HepG2 (cell line): ENCODE measurements at regions not wholly inside any gene's neighbourhood (a gene's known extent, or its start where the extent isn't known, plus 50 kb on each side); places are given as distances from the start of the nearest gene placed in this dataset.

ENCODE experiments used
- ATF6 ChIP-seq: sonication (generic); formaldehyde crosslinking; conservative IDR thresholded peaks from 2 replicates; pipeline ENCODE4 v1.4.0; 2020; ENCODE audit warnings: missing genetic modification reagents
- CERS6 ChIP-seq: sonication (generic); formaldehyde crosslinking; IDR thresholded peaks from 2 replicates; pipeline ENCODE4 v1.5.0; 2020; ENCODE audit warnings: missing genetic modification reagents
- SNAPC4 ChIP-seq: sonication (generic); formaldehyde crosslinking; IDR thresholded peaks from 2 replicates; pipeline ENCODE4 v1.4.0; 2020; ENCODE audit warnings: mild to moderate bottlenecking, missing genetic modification reagents
- TIGD3 ChIP-seq: sonication (generic); formaldehyde crosslinking; IDR thresholded peaks from 2 replicates; pipeline ENCODE4 v1.5.1; 2020; ENCODE audit warnings: mild to moderate bottlenecking, missing genetic modification reagents, borderline replicate concordance
- ZNF740 ChIP-seq: sonication (generic); formaldehyde crosslinking; IDR thresholded peaks from 2 replicates; pipeline ENCODE4 v1.4.0; 2020; ENCODE audit warnings: missing genetic modification reagents

GRCh38 chr5:39584927-39585326 lies 160.1 kb upstream of the DAB2 start (continued):
- TF ChIP-seq CERS6 (CRISPR knock-in tag) = no peak
- TF ChIP-seq TIGD3 = no peak
- no peak for TF ChIP-seq ZNF740 (CRISPR knock-in tag)
- no peak for TF ChIP-seq ATF6 (CRISPR knock-in tag)
- no peak for TF ChIP-seq SNAPC4 (CRISPR knock-in tag)
